ENCODE measurements at regions not wholly inside any gene's neighbourhood (a gene's known extent, or its start where the extent isn't known, plus 50 kb on each side); places are given as distances from the start of the nearest gene placed in this dataset.

DNA sequence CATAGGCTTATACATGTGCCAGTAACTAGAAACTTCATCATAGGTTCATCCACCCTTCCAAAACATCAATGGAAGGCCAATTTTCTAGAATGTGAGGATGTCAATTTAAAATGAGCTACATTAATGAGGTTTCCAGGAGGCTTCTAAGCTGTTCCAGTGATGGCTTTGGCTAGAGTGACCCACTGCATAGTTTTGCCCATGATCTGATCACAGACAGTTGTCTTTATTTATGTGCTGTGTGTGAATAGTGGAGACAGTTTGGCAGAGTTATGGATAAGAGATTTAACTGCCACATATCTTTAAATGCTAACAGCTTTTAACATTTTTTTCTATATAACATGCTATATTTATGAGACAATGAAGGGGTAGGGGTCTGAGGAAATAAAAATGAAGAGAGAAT, 139.0 kb upstream of the ZNF462 start:
- H2AFZ ChIP-seq (ENCODE audit: low read depth, low read length), result no peak overlapping the region
- H3K36me3 ChIP-seq (ENCODE audit: insufficient read depth, low read length), result no peaks in the 10 kb centered on the region
- H3K4me3 ChIP-seq (ENCODE audit: low read length), result no peak overlapping the region
- no peaks in the 10 kb centered on the region for H3F3A ChIP-seq (ENCODE audit: insufficient read depth, low read length, poor library complexity, severe bottlenecking)
- TF ChIP-seq CTCF (IDR thresholded peaks at IDR 0.05; ENCODE audit: poor library complexity, severe bottlenecking), result no peak
- TF ChIP-seq MXI1 (conservative IDR thresholded peaks at IDR 0.05; ENCODE audit: poor library complexity, severe bottlenecking), result no peak
- no peaks in the 10 kb centered on the region for H3K9me2 ChIP-seq (ENCODE audit: insufficient read depth, low read length)
- H3K79me2 ChIP-seq (replicated peaks; ENCODE audit: insufficient read depth, low read length), result no peaks in the 10 kb centered on the region
- H3K27me3 ChIP-seq (ENCODE audit: insufficient read depth, low read depth, low read length), result no peaks in the 10 kb centered on the region
- H3K27ac ChIP-seq (ENCODE audit: low read length), result no peak overlapping the region
- no peak overlapping the region for H3K9ac ChIP-seq (ENCODE audit: low read length)
- H4K20me1 ChIP-seq (ENCODE audit: insufficient read depth), result no peaks in the 10 kb centered on the region
- no peak overlapping the region for H3K4me2 ChIP-seq (ENCODE audit: low read length)
- H3K9me3 ChIP-seq (ENCODE audit: low read length), result no peaks in the 10 kb centered on the region

- H3F3A ChIP-seq (ENCODE audit: insufficient read depth, low read length, poor library complexity, severe bottlenecking), result no peaks in the 10 kb centered on the region
- H3K4me2 ChIP-seq (ENCODE audit: low read length), result no peak overlapping the region
- TF ChIP-seq SMC3 (conservative IDR thresholded peaks at IDR 0.05; ENCODE audit: poor library complexity) (no peak), RAD21 (conservative IDR thresholded peaks at IDR 0.05) (no peak)
- H3K27me3 ChIP-seq (ENCODE audit: insufficient read depth, low read depth, low read length), result no peaks in the 10 kb centered on the region
- no peaks in the 10 kb centered on the region for H4K20me1 ChIP-seq (ENCODE audit: insufficient read depth)
- H3K27ac ChIP-seq (ENCODE audit: low read length), result no peak overlapping the region
- H3K9me2 ChIP-seq (ENCODE audit: insufficient read depth, low read length), result no peaks in the 10 kb centered on the region
- H3K9me3 ChIP-seq (ENCODE audit: low read length), result no peaks in the 10 kb centered on the region
- H3K4me3 ChIP-seq (ENCODE audit: low read length), result no peak overlapping the region
- H3K9ac ChIP-seq (ENCODE audit: low read length), result no peak overlapping the region
- no peak overlapping the region for H2AFZ ChIP-seq (ENCODE audit: low read depth, low read length)
- H3K36me3 ChIP-seq (ENCODE audit: insufficient read depth, low read length), result no peaks in the 10 kb centered on the region
- H3K79me2 ChIP-seq (replicated peaks; ENCODE audit: insufficient read depth, low read length), result no peaks in the 10 kb centered on the region
Measured at GRCh38 chr9:106724566-106724965, 138.4 kb upstream of the ZNF462 start.

DNA sequence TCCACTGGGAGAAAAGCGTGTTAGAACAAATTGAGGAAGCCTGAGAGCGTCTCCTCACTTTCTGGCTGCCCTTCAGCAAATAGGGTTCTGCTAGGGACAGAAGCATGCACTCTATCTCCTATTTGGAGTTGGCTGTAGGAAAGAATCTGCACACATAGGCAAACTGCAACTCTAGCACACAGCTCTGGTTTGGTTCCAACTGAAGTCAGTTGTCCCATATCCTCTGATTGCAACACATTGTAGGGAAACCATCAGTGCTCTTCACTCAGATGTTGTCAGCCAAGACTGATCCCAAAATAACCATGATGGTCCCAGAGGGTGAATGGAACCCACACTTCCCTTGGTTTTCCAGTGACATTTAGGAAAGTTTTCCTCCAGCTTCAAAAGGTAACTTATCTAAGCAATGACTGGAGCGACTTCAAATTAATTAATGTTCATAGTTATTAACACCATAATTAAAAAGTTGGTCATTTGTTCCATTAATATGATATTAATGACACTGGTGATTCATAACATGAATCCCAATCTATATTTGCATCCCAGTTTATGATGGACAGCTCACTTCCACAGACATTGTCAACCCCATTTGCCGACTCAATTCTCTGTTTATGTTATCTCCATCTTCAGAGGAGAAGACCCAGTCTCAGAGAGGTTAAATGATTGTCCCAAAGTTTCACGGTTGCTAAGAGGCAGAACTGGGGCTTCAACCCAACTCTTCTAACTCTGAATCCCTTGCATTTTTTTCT, 136.7 kb upstream of the ZNF462 start:
- H3F3A ChIP-seq (ENCODE audit: insufficient read depth, low read length, poor library complexity, severe bottlenecking), result no peaks in the 10 kb centered on the region
- H3K27ac ChIP-seq (ENCODE audit: low read length), result no peak overlapping the region
- H3K27me3 ChIP-seq (ENCODE audit: insufficient read depth, low read depth, low read length), result no peaks in the 10 kb centered on the region
- no peak overlapping the region for H3K9ac ChIP-seq (ENCODE audit: low read length)
- H3K9me2 ChIP-seq (ENCODE audit: insufficient read depth, low read length), result no peaks in the 10 kb centered on the region
- H3K79me2 ChIP-seq (replicated peaks; ENCODE audit: insufficient read depth, low read length), result no peaks in the 10 kb centered on the region
- no peak for TF ChIP-seq SMC3 (conservative IDR thresholded peaks at IDR 0.05; ENCODE audit: poor library complexity)
- TF ChIP-seq, protein P1, sequence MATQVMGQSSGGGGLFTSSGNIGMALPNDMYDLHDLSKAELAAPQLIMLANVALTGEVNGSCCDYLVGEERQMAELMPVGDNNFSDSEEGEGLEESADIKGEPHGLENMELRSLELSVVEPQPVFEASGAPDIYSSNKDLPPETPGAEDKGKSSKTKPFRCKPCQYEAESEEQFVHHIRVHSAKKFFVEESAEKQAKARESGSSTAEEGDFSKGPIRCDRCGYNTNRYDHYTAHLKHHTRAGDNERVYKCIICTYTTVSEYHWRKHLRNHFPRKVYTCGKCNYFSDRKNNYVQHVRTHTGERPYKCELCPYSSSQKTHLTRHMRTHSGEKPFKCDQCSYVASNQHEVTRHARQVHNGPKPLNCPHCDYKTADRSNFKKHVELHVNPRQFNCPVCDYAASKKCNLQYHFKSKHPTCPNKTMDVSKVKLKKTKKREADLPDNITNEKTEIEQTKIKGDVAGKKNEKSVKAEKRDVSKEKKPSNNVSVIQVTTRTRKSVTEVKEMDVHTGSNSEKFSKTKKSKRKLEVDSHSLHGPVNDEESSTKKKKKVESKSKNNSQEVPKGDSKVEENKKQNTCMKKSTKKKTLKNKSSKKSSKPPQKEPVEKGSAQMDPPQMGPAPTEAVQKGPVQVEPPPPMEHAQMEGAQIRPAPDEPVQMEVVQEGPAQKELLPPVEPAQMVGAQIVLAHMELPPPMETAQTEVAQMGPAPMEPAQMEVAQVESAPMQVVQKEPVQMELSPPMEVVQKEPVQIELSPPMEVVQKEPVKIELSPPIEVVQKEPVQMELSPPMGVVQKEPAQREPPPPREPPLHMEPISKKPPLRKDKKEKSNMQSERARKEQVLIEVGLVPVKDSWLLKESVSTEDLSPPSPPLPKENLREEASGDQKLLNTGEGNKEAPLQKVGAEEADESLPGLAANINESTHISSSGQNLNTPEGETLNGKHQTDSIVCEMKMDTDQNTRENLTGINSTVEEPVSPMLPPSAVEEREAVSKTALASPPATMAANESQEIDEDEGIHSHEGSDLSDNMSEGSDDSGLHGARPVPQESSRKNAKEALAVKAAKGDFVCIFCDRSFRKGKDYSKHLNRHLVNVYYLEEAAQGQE (IDR thresholded peaks at IDR 0.05; ENCODE audit: borderline replicate concordance), result no peak
- no peak overlapping the region for H3K4me3 ChIP-seq (ENCODE audit: low read length)
- H3K36me3 ChIP-seq (ENCODE audit: insufficient read depth, low read length), result no peaks in the 10 kb centered on the region
- no peak overlapping the region for H3K4me2 ChIP-seq (ENCODE audit: low read length)
- H2AFZ ChIP-seq (ENCODE audit: low read depth, low read length), result no peak overlapping the region
- H3K9me3 ChIP-seq (ENCODE audit: low read length), result no peaks in the 10 kb centered on the region
- no peaks in the 10 kb centered on the region for H4K20me1 ChIP-seq (ENCODE audit: insufficient read depth)

Measured in neural cell (in vitro differentiated cells).